HEK293T (cell line): ENCODE measurements at regions not wholly inside any gene's neighbourhood (a gene's known extent, or its start where the extent isn't known, plus 50 kb on each side); places are given as distances from the start of the nearest gene placed in this dataset.

ENCODE experiments used
- ARNT ChIP-seq: fragments of 450-650 bp; IDR thresholded peaks from 2 replicates; pipeline ENCODE4 v1.6.1; 2017; ENCODE audit warnings: mild to moderate bottlenecking
- BHLHE40 ChIP-seq: fragments of 450-650 bp; IDR thresholded peaks from 2 replicates; pipeline ENCODE4 v1.6.1; 2016; ENCODE audit warnings: mild to moderate bottlenecking, moderate library complexity, borderline replicate concordance
- CTBP1 ChIP-seq: fragments of 450-650 bp; IDR thresholded peaks from 2 replicates; pipeline ENCODE4 v1.6.1; 2016; ENCODE audit warnings: borderline replicate concordance
- ELF4 ChIP-seq: fragments of 450-650 bp; IDR thresholded peaks from 2 replicates; pipeline ENCODE4 v1.6.1; 2017; ENCODE audit warnings: antibody characterized with exemption
- FOXA1 ChIP-seq: fragments of 450-650 bp; IDR thresholded peaks from 2 replicates; pipeline ENCODE4 v1.6.1; 2016; ENCODE audit warnings: mild to moderate bottlenecking
- FOXM1 ChIP-seq: fragments of 450-650 bp; IDR thresholded peaks from 2 replicates; pipeline ENCODE4 v1.6.1; 2017; ENCODE audit warnings: mild to moderate bottlenecking, borderline replicate concordance
- L3MBTL2 ChIP-seq: fragments of 450-650 bp; conservative IDR thresholded peaks from 2 replicates; pipeline ENCODE4 v1.6.1; 2016; ENCODE audit warnings: mild to moderate bottlenecking
- NFRKB ChIP-seq: fragments of 450-650 bp; IDR thresholded peaks from 2 replicates; pipeline ENCODE4 v1.6.1; 2016; ENCODE audit warnings: mild to moderate bottlenecking, moderate library complexity
- SP1 ChIP-seq: fragments of 450-650 bp; IDR thresholded peaks from 2 replicates; pipeline ENCODE4 v1.6.1; 2017
- SUZ12 ChIP-seq: fragments of 450-650 bp; IDR thresholded peaks from 2 replicates; pipeline ENCODE4 v1.6.1; 2016; ENCODE audit warnings: mild to moderate bottlenecking
- TARDBP ChIP-seq: fragments of 450-650 bp; IDR thresholded peaks from 2 replicates; pipeline ENCODE4 v1.6.1; 2016

DNA sequence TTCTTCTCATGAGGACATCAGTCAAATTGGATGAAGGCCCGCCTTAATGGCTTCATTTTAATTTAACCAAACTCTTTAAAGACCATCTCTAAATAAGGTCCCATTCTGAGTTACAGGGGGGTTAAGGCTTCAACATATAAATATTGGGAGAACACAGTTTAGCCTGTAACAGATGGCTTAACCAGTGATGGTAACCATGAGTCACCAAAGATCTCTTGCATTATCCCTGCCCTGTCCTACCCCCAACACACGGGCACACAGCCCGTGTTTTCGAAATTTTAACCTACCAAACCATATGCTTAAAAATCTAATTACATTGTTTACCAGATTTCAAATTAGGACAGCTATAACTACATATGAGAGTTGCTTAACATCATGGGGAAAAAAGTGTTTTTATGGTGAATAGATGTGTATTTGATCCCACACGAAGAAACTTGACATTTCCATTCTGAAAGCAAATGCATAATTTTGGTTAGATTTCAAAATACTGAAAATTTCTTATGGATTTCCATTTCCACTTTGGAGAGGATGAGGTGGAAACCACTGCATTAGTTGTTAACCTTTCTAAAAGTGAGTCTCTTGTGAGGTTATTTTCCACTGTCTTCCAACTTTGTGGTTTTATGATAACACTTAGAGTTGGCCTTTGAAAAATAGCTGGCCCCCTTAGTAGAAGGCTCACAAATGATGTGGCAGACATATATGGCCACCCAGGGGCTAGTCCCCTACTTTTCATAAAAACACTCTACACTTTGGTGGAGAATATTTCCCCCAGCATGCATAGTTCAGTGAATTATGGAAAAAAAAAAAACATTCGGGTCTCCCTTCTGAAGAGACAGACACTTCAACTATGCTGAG lies 849.3 kb downstream of the TLE1 start:
- TF ChIP-seq SUZ12 (no peak), FOXM1 (no peak), TARDBP (no peak), ELF4 (no peak), ARNT (no peak), BHLHE40 (no peak), FOXA1 (no peak), NFRKB (no peak), SP1 (no peak), L3MBTL2 (no peak), CTBP1 (no peak)
